ENCODE measurements at regions not wholly inside any gene's neighbourhood (a gene's known extent, or its start where the extent isn't known, plus 50 kb on each side); places are given as distances from the start of the nearest gene placed in this dataset.
A peak's percentile ranks its signal among the peaks of the same experiment; 100 is the strongest.
"Not testable (repeated sequence)": the region's sequence is repeated elsewhere in the genome, so short reads cannot be mapped to it uniquely, and the experiment has no call there.

GRCh38 chr12:113555226-113555625, 83.6 kb upstream of the LHX5 start:
- DNase-seq = no peak

GRCh38 chr12:113552760-113553159, 81.1 kb upstream of the LHX5 start:
- no peak for DNase-seq

GRCh38 chr12:113551563-113551962, 79.9 kb upstream of the LHX5 start:
- DNase-seq = no peak

- DNase-seq = no peak
Observed at GRCh38 chr12:113548467-113548866, 76.8 kb upstream of the LHX5 start.

GRCh38 chr12:113546916-113547863, 75.5 kb upstream of the LHX5 start:
- no peak for DNase-seq

GRCh38 chr12:113537751-113538087, 66.0 kb upstream of the LHX5 start:
- peak in 1 of 2 experiments; percentile 18 for DNase-seq

GRCh38 chr12:113537046-113537750, 65.5 kb upstream of the LHX5 start:
- no peak for DNase-seq

GRCh38 chr12:113535100-113535499, 63.4 kb upstream of the LHX5 start:
- DNase-seq = no peak

GRCh38 chr12:113534555-113534954, 62.9 kb upstream of the LHX5 start:
- no peak for DNase-seq

- no peak for DNase-seq
Observed at GRCh38 chr12:113533842-113534375, 62.2 kb upstream of the LHX5 start.

GRCh38 chr12:113532292-113532691, 60.6 kb upstream of the LHX5 start:
- no peak for DNase-seq

GRCh38 chr12:113531073-113531472, 59.4 kb upstream of the LHX5 start:
- not testable (repeated sequence) for DNase-seq

- no peak for DNase-seq
Observed at GRCh38 chr12:113528606-113529293, 57.1 kb upstream of the LHX5 start.

GRCh38 chr12:113525066-113525465, 53.4 kb upstream of the LHX5 start:
- DNase-seq = no peak

- DNase-seq = no peak
Observed at GRCh38 chr12:113524495-113524894, 52.8 kb upstream of the LHX5 start.

GRCh38 chr12:113521708-113522107, 50.0 kb upstream of the LHX5 start:
- DNase-seq = no peak

Measured in activated T-cell treated with anti-CD3 and anti-CD28 coated beads, Interleukin-2, amount 50 U/mL, for 48 hours (primary cell).